HG03025 (cell line): ENCODE measurements at regions not wholly inside any gene's neighbourhood (a gene's known extent, or its start where the extent isn't known, plus 50 kb on each side); places are given as distances from the start of the nearest gene placed in this dataset.
A peak's percentile ranks its signal among the peaks of the same experiment; 100 is the strongest.

ENCODE experiments used
- ATAC-seq: cut with Tn5 transposase; IDR thresholded peaks from one replicate; pipeline ENCODE4 v1.9.1; 2021; ENCODE audit warnings: mild to moderate bottlenecking, moderate library complexity; ENCODE audit not compliant: unreplicated experiment, low FRiP score

DNA sequence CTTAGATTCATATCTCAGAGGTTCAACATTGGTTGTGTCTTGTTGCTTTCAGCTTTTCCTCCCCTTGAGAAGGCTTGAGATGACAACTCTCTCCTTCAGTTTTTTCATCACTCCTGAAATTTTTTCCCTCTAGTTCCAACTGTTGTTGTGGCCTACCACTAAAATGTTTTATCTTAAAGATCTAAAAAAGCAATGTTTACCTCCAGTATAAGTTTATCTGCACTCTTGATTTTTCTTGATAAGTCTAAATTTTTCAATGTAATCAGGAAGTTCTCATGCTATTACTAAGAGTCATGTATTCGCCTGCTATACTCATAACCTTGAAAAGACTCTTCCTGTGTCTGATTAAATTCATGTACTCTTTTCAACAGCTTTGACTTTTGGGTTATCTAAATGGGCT is 366.3 kb upstream of the TFPI start:
- no peak for ATAC-seq

DNA sequence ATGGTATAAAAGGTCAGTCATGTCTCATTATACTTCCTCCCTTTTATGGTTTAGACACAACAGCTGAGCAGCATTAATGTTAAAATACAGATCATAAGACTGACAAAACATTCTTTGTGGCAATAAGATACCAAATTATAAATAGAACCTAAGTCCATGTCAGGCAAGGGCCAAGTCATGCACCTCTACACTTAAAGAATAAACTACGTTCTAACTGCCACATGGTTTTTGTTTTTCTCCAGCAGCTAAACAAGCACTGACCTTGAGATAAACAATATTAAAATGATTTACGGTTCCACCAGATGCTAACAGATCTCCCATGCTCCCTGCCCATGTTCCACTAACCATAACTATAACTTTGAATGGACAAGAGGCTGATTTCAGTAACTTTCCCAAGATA is 368.6 kb upstream of the TFPI start:
- no peak for ATAC-seq

DNA sequence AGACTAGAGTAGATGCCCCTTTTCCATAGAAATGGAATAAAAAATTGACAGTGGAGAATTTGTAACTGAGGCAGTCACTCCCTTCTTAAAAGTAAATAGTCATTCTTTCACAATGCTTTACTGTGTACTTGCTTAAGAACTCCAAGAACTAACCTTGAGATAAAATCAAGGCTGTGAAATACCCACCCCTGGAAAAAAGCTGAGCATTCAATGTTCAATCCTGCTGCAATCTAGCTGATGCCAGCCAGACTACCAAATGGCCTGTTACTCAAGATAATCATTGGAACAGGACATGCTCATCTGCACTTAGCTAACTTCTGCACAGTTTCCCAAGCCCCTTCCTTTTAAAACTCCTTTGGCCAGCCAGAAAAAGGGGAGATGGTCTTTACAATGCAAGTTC is 367.4 kb upstream of the GULP1 start:
- ATAC-seq: no peak

DNA sequence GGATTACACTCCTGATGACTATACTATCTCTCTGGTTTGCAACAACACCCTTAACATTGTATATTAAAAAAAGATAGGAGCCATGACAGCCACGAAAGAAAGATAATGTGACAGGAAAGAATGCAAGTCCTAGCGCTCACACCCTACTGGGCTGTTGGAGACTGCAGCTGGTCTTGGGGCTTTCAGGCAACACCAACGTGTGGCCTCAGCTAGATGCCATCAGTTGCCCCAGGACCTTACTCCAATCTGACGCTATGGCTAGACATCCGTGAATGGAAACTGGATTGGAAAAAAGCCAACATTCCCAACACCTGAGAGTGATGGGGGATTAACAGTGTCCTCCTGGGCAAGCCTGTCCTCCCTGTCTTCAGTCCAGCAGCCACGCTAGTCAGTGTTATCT is 357.4 kb upstream of the GULP1 start:
- no peak for ATAC-seq

DNA sequence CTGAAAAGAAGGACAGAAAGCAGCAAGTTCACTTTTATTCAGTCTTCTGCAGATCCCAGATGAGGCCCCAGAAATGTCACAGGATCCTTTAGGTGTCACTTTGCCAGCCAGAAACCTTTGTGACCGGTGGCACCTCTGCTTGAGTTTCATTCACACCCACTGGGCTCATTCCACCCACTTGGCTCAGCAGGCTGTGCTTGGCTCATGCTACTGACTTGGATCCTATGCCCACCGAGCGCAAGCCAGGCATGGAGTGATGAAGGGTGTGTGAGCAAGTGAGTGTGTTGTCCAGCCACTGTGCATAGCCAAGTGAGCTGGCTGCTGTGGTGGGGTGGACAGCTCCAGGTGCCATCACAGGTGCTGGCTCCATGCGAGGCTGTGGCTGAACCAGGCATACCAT is 357.0 kb upstream of the GULP1 start:
- no peak for ATAC-seq

DNA sequence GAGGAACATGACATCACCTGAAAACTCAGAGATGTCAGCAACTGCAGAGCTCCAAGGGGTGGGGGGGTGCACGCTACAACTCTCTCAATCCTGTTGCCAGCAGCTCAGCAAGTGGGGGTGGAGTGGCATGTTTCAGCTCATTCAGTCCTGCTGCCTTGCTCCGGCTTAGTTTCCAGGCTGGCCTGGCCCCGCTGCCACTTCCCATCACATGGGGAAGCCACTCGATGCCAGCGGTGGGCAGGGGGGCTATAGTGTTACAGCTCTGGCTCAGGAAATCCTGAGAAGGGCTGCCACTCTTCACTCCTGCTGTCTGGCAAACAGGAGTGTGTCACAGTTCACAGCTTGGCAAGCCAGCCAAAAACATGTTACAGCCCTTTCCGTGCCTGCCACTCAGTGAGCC is 356.5 kb upstream of the GULP1 start:
- no peak for ATAC-seq

DNA sequence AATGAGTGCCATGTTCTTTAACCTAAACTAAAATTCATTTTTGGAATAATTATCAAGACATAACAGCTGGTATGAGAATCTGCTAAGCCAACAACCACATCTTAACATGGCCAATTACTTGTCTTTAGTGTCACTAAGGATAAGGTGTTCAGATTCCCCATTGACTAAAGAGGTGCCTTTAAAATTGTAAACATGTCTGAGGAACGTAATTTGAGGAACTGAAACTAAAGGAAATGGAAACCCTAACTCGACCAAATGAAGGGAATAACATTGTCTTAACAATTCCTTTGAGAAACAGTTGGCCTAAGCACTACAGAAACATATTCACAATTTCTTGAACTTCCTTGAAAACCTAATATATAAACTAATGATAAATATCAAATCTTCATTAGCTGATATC is 355.4 kb upstream of the GULP1 start:
- no peak for ATAC-seq

DNA sequence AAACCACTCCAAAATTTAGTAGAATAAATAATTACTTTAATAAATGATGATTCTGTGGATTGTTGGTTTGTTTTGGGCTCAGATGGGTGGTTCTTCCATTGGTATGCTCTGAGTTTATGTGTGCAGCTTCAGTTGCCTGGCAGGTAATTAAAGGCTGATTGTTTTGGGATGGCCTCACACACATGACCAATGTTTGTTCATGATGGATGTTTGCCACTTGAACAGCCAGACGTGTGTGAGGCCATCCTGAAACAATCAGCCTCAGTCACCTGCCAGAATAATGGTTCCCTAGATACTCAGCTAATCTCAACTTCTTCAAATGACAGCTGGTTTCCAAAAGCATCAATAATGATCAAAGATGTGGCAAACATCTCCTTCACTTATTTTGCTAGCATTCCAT is 352.5 kb upstream of the GULP1 start:
- ATAC-seq: no peak

DNA sequence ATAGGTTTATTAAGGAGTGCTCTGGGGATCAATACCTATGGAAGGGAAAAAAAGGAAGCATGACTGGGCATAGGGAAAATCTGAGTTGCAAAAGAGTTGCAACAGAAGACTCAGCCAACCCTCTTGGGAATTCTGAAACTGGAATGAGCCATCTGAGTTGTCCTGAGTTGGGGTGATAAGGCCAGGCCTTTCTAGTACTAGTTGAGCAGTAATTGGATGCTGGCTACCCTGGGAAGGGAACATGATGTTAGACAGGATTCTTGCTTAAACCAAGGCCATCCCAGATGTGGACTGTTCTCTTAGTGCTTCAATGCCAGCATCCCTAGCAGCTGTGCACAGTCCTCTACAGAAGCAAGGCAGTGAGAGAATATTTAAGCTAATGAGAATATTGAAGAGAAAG is 348.8 kb upstream of the GULP1 start:
- no peak for ATAC-seq

DNA sequence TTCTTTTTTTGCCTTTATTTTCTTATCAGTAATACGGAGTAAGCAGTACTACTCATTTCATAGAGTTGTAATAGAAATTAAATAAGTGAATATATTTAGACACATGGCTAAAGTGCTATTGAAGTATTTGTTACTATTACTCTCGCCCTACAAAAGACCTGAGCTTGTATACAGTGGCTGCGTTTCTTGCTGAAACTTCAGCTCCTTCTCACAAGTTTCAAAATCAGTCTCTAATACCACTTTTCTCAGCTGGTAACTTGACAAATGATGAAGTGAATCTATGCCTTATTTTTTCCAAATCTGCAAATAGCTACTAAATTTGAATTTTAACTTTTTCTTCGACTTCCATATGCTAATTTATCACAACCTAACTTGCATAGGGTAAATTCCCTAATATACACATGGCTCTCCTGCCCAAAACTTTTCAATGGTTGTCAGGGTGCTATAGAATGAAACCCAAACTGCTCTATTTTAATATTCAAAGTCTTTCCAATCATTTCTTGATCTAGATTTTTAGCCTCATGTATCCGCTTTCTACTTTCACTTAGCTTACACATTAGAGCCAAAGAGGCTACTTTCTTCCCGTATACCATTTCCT is 347.8 kb upstream of the GULP1 start:
- no peak for ATAC-seq

DNA sequence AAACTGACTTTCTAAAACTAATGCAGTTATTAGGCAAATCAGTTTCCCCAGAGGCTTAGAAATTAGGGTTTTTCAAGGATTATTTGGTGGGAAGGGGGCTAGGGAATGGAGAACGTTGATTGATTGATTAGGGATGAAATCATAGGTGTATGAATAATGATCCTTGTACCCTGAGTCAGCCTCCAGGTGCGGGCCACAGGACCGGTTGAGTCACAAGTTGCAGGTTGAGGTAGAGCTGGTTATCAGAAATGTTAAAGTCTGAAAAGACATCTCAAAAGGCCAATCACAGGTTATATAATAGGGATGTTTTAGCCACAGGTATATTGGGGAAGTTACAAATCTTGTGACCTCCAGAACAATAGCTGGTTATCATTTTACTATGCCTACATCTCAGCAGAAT is 341.8 kb upstream of the GULP1 start:
- no peak for ATAC-seq

DNA sequence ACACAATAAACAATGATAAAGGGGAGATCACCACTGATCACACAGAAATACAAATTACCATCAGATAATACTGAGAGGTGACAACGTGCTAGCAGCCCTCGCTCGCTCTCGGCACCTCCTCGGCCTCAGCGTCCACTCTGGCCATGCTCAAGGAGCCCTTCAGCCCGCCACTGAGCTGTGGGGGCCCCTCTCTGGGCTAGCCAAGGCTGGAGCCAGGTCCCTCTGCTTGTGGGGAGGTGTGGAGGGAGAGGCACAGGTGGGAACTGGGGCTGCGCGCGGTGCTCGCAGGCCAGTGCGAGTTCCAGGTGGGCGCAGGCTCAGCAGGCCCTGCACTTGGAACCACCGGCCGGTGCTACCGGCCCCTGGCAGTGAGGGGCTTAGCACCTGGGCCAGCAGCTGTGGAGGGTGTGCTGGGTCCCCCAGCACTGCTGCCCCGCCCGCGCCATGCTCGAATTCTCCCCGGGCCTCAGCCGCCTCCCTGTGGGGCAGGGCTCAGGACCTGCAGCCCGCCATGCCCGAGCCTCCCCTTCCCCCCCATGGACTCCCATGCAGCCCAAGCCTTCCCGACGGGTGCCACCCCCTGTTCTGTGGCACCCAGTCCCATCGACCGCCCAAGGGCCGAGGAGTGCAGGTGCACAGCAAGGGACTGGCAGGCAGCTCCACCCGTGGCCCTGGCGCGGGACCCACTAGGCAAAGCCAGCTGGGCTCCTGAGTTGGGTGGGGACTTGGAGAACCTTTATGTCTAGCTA is 340.0 kb upstream of the GULP1 start:
- ATAC-seq: no peak

DNA sequence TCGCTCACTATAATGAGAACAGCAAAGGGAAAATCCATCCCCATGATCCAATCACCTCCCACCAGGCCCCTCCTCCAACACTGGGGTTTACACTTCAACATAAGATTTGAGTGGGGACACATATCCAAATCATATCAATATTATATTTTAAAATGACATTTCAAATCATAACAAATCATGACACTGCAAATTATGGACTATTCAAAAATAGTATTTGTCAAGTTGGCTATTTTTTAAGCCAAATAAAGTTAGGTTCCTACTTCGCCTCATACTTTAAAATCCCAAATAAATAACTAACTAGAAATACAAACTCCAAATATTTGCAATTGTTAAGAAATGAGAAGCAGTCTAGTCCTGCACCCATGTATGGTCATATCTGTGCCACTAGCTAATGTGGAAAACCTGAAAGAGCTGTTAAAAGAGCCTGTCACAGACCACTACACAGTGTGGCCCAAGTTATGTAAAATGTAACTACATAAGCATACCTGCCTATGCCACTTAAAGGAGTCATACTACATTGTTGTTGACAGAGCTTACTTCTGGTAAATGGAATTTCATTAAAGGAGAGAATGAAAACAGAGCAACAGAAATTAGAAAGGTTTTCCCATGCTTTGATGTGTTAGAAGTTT is 334.7 kb upstream of the GULP1 start:
- ATAC-seq: no peak

DNA sequence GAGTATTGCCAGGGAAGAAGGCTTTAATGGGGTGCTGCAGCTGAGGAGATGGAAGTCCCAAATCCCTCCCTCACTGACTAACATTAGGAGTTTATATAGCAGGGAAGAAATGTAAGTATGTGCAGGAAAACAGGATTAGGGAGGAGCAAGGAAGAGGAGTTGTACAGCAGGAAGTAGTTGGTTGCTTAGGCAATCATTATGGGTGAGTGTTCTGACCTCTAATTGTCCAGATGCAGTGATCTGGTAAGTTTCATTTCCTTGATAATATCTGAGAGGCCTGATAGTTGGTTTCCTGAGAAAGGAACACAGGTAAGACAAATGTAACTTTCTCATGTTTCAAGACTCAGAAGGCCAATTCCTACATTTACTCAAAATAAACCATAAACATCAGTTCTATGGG is 331.9 kb upstream of the GULP1 start:
- ATAC-seq: no peak

DNA sequence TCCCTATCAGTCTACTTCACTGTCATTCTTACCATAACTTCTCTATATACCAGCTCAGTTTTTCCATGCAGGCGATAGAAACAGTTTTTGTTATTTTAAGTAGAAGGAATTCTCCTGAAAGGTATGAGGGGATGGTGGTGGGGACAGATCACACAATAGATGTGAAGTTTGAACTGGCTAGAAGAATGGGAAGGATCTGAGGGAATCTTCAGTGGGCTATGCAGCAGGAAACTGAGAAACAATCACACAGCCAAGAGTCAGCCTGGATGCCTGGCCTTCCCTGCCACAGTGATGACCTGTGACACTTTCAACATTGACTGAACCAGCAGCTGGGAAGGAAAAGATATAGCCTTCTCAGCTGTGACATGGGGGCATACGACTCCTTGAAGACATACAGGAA is 329.1 kb upstream of the GULP1 start:
- ATAC-seq: no peak

DNA sequence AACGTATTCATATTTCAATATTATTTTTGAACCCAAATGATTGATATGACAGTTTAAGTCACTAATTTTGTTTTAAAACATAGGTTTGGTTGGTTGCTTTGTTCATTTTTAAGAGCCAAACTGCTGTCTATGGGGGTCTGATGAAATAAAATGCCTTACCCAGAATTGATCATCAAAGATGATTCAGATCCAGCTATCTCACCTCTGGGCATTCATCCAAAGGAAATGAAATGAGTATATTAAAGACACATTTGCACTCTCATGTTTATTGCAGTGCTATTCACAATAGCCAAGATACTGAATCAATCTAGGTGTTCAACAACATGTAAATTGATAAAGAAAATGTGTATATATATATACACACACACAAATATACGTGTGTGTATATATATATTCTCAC is 326.9 kb upstream of the GULP1 start:
- ATAC-seq: no peak

DNA sequence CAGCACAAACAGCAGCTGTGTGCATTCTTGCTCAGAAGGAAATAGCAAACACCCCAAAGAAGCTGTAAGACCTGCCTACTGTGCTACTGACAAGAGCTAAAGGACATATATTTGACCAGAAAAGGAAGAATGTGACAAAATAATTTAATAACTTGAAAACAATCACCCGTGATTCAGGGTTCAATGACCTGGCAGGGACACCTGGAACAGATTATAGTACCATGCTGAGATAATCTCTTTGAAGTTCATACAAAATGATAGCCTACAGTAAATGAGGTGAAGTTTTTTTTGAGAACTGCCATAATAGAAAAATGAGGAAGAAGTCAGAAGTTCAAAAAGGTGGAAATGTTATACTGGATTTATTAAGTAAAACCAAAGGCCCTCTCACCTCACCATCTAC is 324.8 kb upstream of the GULP1 start:
- no peak for ATAC-seq

DNA sequence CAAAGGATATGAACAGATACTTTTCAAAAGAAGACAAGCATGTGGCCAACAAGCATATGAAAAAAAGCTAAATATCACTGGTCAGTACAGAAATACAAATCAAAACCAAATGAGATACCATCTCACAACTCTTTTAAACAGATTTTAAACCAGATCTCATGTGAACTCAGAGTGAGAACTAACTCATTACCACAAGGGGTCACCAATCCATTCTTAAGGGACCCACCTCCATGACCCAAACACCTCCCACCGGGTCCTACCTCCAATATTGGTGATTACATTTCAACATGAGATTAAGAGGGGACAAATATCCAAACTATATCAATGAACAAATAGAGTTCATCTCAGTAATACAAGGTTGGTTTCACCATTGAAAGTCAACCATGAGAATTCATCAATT is 319.8 kb upstream of the GULP1 start:
- ATAC-seq: no peak

DNA sequence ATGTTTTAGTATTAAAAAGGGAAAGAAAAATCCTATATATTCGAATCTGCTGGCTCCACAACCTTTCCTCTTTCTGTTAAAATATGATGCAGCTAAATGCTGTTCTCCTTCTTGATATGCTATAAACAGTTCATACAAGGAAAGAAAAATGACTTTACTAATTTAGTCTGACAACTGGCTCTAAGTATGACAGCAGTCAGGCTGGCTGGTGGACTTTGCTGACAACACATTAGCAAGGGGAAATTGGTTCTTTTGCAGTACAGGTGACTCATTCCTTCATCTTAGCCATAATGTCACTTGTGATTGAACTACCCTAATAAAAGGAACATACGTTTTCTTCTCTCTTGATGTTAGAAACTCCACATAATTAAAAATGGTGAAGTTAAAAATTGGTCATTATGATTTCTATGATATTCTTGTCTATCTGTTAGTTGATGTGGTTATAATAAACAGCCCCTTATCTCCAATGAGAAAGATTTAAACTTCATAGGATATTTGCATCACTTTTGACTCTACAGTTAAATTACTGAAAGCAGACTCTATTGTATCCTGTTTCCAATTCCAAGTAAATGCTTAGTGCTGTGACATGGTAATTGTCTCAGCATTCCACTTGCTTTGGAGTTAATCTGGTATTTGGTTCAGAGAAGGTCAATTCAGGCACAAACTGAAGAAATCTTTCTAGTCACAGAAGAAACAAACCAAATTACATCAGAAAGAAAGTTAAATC is 315.3 kb upstream of the GULP1 start:
- ATAC-seq: no peak

DNA sequence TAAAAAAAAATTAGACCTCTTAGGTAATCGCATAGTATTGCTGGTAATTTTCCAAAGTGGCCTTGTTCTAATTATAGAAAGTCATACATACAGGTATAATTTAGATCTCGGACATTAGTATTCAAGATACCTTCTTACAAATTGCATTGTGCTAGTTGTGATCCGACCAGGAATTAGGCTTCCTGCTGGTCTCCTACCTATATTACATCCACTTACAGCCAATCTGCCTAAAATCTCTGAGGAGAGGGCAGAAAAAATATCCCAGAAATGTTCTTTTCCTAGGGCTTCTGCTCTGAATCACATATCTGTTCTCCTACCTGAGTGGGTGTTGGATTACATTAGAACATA is 314.7 kb upstream of the GULP1 start:
- ATAC-seq: no peak

DNA sequence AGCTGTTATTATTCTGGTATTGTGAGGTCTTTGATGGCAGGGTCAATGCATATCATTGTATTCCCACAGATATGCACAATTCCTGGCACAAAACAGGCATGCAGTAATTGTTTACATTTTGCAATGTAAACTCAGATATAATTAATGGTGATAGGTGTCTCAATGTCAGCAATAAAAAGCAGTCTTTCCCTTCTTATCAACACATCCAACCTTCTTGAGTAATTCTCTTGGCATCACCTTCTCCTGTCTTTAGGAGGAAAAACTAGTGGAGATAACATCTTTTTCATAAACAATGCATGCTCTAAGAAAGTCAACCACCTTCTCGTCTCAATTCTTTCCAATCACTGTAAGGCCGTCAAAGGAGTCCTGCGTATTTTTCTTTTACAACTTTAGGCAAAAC is 313.3 kb upstream of the GULP1 start:
- no peak for ATAC-seq

DNA sequence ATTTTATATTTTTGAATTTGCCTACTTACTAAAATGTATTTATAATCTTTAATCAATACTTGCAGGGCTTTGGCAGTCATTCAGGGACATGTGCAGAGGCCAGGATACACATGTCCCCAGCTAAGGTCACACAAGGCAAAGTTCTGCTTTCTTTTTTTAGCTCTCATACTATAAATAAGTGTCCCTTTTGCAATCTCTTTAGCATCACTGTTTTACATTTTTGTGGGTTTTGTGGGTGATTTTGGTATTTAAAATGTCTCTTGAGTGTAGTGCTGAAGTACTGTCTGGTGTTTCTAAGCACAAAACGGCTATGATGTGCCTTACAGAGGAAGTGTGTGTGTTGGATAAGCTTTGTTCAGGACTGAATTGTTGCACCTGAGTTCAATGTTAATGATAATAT is 309.0 kb upstream of the GULP1 start:
- ATAC-seq: peak; percentile 95
